Neural crest cell (in vitro differentiated cells): ENCODE measurements at regions not wholly inside any gene's neighbourhood (a gene's known extent, or its start where the extent isn't known, plus 50 kb on each side); places are given as distances from the start of the nearest gene placed in this dataset.

ENCODE experiments used
- DNase-seq: peaks from one replicate; pipeline ENCODE4 v3.0.0; 2021; ENCODE audit warnings: low read depth, mixed read lengths, low spot score
- H3K27ac Mint-ChIP-seq: one replicate; pipeline ENCODE4 v1.8.0; 2021; ENCODE audit warnings: mild to moderate bottlenecking, mixed read lengths; ENCODE audit not compliant: unreplicated experiment
- H3K27me3 Mint-ChIP-seq: 2 replicates; pipeline ENCODE4 v1.8.0; 2021; ENCODE audit warnings: low read depth, mild to moderate bottlenecking, mixed read lengths
- H3K36me3 Mint-ChIP-seq: 2 replicates; pipeline ENCODE4 v1.8.0; 2021; ENCODE audit warnings: low read depth, mild to moderate bottlenecking, mixed read lengths
- H3K4me1 Mint-ChIP-seq: 2 replicates; pipeline ENCODE4 v1.8.0; 2021; ENCODE audit warnings: mixed read lengths
- H3K4me3 Mint-ChIP-seq: one replicate; pipeline ENCODE4 v1.8.0; 2021; ENCODE audit warnings: mild to moderate bottlenecking, mixed read lengths
- H3K9me3 Mint-ChIP-seq: 2 replicates; pipeline ENCODE4 v1.8.0; 2021; ENCODE audit warnings: mixed read lengths
- TF ChIP-seq, protein P1 (sequence below): fragments of 200-600 bp; sonication (generic); conservative IDR thresholded peaks from 2 replicates; pipeline ENCODE4 v1.5.0; 2021; ENCODE audit warnings: antibody characterized with exemption, mild to moderate bottlenecking

DNA sequence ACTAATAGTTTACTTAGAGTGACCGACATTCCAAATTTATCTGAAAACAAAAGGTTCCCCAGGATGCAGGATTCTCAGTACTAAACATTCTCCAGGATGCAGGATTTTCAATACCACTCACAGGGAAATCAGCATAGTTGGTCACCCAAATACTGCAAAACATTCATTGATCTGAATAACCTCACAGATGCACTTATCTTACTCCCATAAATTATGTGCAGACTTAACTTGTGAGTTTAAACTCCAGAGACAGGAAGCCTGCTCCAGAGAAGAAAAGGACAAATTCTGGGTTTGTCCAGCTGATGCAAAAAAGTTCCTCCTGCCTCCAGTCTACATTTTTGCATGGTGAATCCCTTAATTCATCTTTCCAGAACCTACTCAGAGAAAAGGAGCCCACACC, 514.2 kb upstream of the TMEM132C start:
- Mint-ChIP-seq H3K4me1 (no peaks in the 10 kb centered on the region), H3K36me3 (no peaks in the 10 kb centered on the region), H3K4me3 (no peak overlapping the region), H3K9me3 (peaks cover 9% of the 10 kb centered on the region), H3K27me3 (no peaks in the 10 kb centered on the region), H3K27ac (no peak overlapping the region)
- no peak for DNase-seq
- TF ChIP-seq, protein P1, sequence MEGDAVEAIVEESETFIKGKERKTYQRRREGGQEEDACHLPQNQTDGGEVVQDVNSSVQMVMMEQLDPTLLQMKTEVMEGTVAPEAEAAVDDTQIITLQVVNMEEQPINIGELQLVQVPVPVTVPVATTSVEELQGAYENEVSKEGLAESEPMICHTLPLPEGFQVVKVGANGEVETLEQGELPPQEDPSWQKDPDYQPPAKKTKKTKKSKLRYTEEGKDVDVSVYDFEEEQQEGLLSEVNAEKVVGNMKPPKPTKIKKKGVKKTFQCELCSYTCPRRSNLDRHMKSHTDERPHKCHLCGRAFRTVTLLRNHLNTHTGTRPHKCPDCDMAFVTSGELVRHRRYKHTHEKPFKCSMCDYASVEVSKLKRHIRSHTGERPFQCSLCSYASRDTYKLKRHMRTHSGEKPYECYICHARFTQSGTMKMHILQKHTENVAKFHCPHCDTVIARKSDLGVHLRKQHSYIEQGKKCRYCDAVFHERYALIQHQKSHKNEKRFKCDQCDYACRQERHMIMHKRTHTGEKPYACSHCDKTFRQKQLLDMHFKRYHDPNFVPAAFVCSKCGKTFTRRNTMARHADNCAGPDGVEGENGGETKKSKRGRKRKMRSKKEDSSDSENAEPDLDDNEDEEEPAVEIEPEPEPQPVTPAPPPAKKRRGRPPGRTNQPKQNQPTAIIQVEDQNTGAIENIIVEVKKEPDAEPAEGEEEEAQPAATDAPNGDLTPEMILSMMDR, result no peak

DNA sequence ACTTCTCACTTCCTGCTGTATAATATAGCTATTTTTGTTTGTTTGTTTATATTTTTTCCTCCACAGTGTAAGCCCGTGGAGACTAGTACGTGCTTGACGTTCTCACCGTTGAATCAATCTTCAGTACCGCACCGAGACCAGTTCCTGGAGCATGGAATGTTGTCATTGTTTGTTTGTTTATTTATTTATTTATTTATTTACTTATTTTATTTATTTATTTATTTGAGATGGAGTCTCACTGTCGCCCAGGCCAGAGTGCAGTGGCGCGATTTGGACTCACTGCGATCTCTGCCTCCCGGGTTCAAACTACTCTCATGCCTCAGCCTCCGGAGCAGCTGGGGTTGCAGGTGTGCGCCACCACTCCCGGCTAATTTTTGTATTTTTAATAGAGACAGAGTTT, 506.6 kb upstream of the TMEM132C start:
- no peak overlapping the region for H3K27ac Mint-ChIP-seq
- no peak overlapping the region for H3K4me3 Mint-ChIP-seq
- H3K36me3 Mint-ChIP-seq, result no peaks in the 10 kb centered on the region
- H3K4me1 Mint-ChIP-seq, result peaks cover 6% of the 10 kb centered on the region
- TF ChIP-seq, protein P1, result no peak
- peaks cover 14% of the 10 kb centered on the region for H3K9me3 Mint-ChIP-seq
- H3K27me3 Mint-ChIP-seq, result no peaks in the 10 kb centered on the region
- no peak for DNase-seq

- H3K36me3 Mint-ChIP-seq, result no peaks in the 10 kb centered on the region
- TF ChIP-seq, protein P1, result no peak
- H3K4me1 Mint-ChIP-seq, result peaks cover 6% of the 10 kb centered on the region
- no peak for DNase-seq
- no peak overlapping the region for H3K27ac Mint-ChIP-seq
- no peaks in the 10 kb centered on the region for H3K27me3 Mint-ChIP-seq
- H3K4me3 Mint-ChIP-seq, result no peak overlapping the region
- peaks cover 14% of the 10 kb centered on the region for H3K9me3 Mint-ChIP-seq
Measured at GRCh38 chr12:127760996-127761395, 506.0 kb upstream of the TMEM132C start.

DNA sequence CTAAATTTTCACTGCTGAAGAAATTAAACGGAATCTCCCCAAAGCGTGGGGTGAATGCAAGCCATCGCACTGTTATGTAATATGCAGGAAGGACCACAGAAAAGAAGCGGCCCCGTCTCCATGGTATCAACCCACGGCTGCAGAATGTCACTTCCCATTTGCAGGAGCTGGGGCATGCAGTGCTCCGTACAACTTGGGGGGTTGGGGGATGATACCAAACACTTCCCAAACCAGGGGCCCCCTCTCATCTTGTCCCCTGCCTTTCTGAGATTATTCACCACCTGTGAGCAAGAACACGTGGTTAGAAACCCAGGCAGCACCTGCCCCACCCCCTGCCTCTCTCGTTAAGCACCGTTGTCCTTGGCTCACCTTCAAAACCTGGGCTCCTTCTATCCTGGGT, 505.1 kb upstream of the TMEM132C start:
- Mint-ChIP-seq H3K36me3 (no peaks in the 10 kb centered on the region), H3K9me3 (peaks cover 11% of the 10 kb centered on the region), H3K27ac (no peak overlapping the region)

DNA sequence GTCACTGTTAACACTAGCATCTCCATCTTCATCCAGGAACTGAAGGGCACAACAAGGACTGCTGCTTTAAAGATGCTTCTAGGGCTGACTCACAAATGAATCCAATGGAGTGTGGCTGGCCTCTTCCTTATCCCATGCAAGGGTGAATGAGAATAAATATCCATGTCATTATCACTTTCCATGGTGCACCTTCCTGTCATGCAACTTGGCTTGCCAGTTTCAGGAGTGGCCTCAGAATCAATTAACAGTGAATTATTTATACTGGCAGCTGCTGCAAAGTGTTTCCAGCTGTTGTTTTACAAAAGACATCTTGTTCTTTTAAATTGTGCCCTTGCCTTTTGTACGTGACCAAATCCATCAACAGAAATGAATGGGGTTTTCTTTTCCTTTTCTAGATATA, 499.3 kb upstream of the TMEM132C start:
- Mint-ChIP-seq H3K36me3 (no peaks in the 10 kb centered on the region), H3K9me3 (peaks cover 8% of the 10 kb centered on the region)

More for the DNA sequence above, 505.1 kb upstream of the TMEM132C start:
- no peak for DNase-seq
- no peak overlapping the region for H3K4me3 Mint-ChIP-seq
- no peaks in the 10 kb centered on the region for H3K27me3 Mint-ChIP-seq
- TF ChIP-seq, protein P1, result no peak
- H3K4me1 Mint-ChIP-seq, result peaks cover 6% of the 10 kb centered on the region

More for the DNA sequence above, 499.3 kb upstream of the TMEM132C start:
- Mint-ChIP-seq H3K4me3 (no peak overlapping the region), H3K4me1 (peaks cover 10% of the 10 kb centered on the region), H3K27me3 (peaks cover 8% of the 10 kb centered on the region), H3K27ac (no peak overlapping the region)
- TF ChIP-seq, protein P1, result no peak
- DNase-seq, result no peak
